ENCODE measurements at regions not wholly inside any gene's neighbourhood (a gene's known extent, or its start where the extent isn't known, plus 50 kb on each side); places are given as distances from the start of the nearest gene placed in this dataset.
"Not testable (repeated sequence)": the region's sequence is repeated elsewhere in the genome, so short reads cannot be mapped to it uniquely, and the experiment has no call there.

- 85 to 94% methylated on average over 1 of the region's 1 CpG for WGBS, 2 donors
- peaks cover 0 to 13% (median 5%) of the 10 kb centered on the region in 3 donors for H3K27me3 ChIP-seq (ENCODE audit: control insufficient read depth in 3 of 3, insufficient read depth in 3 of 3, low read length in 2 of 3)
- no peak for TF ChIP-seq CTCF (IDR thresholded peaks at IDR 0.05; ENCODE audit: control extremely low read depth, extremely low read depth)
- DNase-seq (no peak), ATAC-seq (ENCODE audit: insufficient read depth, low FRiP score) (no peak)
- H3K9me3 ChIP-seq (ENCODE audit: control insufficient read depth in 4 of 4, insufficient read depth in 3 of 4, low read length in 3 of 4): peaks cover 0 to 9% (median 0%) of the 10 kb centered on the region in 4 donors
- no peaks in the 10 kb centered on the region for H3K36me3 ChIP-seq (ENCODE audit: control insufficient read depth in 4 of 4, insufficient read depth in 4 of 4, low read length in 4 of 4)
- no peaks in the 10 kb centered on the region for H3K4me1 ChIP-seq (ENCODE audit: control insufficient read depth in 5 of 5, insufficient read depth in 5 of 5, low read length in 5 of 5)
- no peak overlapping the region for H3K27ac ChIP-seq (ENCODE audit: low read depth in 1 of 2, low read length in 1 of 2)
- no peak overlapping the region for H3K4me3 ChIP-seq
- H3K9ac ChIP-seq (ENCODE audit: insufficient read depth in 1 of 2, low read length in 2 of 2): no peak overlapping the region
These were observed 211.7 kb upstream of the IRS2 start for GRCh38 chr13:109998037-109998436.

- not testable (repeated sequence) for H3K27ac ChIP-seq (ENCODE audit: low read depth in 1 of 2, low read length in 1 of 2); H3K36me3 ChIP-seq (ENCODE audit: control insufficient read depth in 4 of 4, insufficient read depth in 4 of 4, low read length in 4 of 4); DNase-seq; H3K4me1 ChIP-seq (ENCODE audit: control insufficient read depth in 5 of 5, insufficient read depth in 5 of 5, low read length in 5 of 5); H3K9me3 ChIP-seq (ENCODE audit: control insufficient read depth in 4 of 4, insufficient read depth in 3 of 4, low read length in 3 of 4); H3K4me3 ChIP-seq; ATAC-seq (ENCODE audit: insufficient read depth, low FRiP score); H3K9ac ChIP-seq (ENCODE audit: insufficient read depth in 1 of 2, low read length in 2 of 2)
- peaks cover 0 to 13% (median 5%) of the 10 kb centered on the region in 3 donors for H3K27me3 ChIP-seq (ENCODE audit: control insufficient read depth in 3 of 3, insufficient read depth in 3 of 3, low read length in 2 of 3)
- 83 to 92% methylated on average over 5 of the region's 5 CpGs for WGBS, 2 donors
These were observed 210.7 kb upstream of the IRS2 start for GRCh38 chr13:109997056-109997595.

GRCh38 chr13:109996404-109996960 is 210.1 kb upstream of the IRS2 start:
- H3K27ac ChIP-seq (ENCODE audit: low read depth in 1 of 2, low read length in 1 of 2): no peak overlapping the region
- peaks cover 0 to 9% (median 0%) of the 10 kb centered on the region in 4 donors for H3K9me3 ChIP-seq (ENCODE audit: control insufficient read depth in 4 of 4, insufficient read depth in 3 of 4, low read length in 3 of 4)
- 87 to 91% methylated on average over 10 of the region's 10 CpGs for WGBS, 2 donors
- H3K36me3 ChIP-seq (ENCODE audit: control insufficient read depth in 4 of 4, insufficient read depth in 4 of 4, low read length in 4 of 4): no peaks in the 10 kb centered on the region
- H3K4me3 ChIP-seq: no peak overlapping the region
- H3K9ac ChIP-seq (ENCODE audit: insufficient read depth in 1 of 2, low read length in 2 of 2): no peak overlapping the region
- no peak for TF ChIP-seq CTCF (IDR thresholded peaks at IDR 0.05; ENCODE audit: control extremely low read depth, extremely low read depth)
- no peaks in the 10 kb centered on the region for H3K4me1 ChIP-seq (ENCODE audit: control insufficient read depth in 5 of 5, insufficient read depth in 5 of 5, low read length in 5 of 5)
- DNase-seq: no peak
- peaks cover 0 to 12% (median 2%) of the 10 kb centered on the region in 3 donors for H3K27me3 ChIP-seq (ENCODE audit: control insufficient read depth in 3 of 3, insufficient read depth in 3 of 3, low read length in 2 of 3)
- no peak for ATAC-seq (ENCODE audit: insufficient read depth, low FRiP score)

DNA sequence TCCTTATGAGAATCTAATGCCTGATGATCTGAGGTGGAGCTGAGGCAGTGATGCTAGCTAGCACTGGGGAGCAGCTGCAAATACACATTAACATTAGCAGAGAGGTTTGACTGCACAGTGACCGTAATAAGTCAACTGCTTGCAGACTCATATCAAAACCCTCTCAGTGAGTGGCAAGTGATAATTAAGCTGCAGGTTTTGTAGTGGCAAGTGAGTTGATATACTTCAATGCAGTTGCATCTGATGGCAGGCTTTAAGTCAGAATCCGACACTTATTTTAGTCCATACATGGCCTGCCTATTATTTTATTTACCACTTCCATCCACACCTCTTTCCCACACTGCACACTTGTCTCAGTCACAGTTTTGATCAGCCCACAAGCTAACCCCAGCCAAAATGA is 209.2 kb upstream of the IRS2 start:
- H3K27ac ChIP-seq (ENCODE audit: low read depth in 1 of 2, low read length in 1 of 2): no peak overlapping the region
- H3K36me3 ChIP-seq (ENCODE audit: control insufficient read depth in 4 of 4, insufficient read depth in 4 of 4, low read length in 4 of 4): no peaks in the 10 kb centered on the region
- DNase-seq (no peak), ATAC-seq (ENCODE audit: insufficient read depth, low FRiP score) (no peak)
- no peaks in the 10 kb centered on the region for H3K4me1 ChIP-seq (ENCODE audit: control insufficient read depth in 5 of 5, insufficient read depth in 5 of 5, low read length in 5 of 5)
- peaks cover 0 to 6% (median 2%) of the 10 kb centered on the region in 3 donors for H3K27me3 ChIP-seq (ENCODE audit: control insufficient read depth in 3 of 3, insufficient read depth in 3 of 3, low read length in 2 of 3)
- no peak for TF ChIP-seq CTCF (IDR thresholded peaks at IDR 0.05; ENCODE audit: control extremely low read depth, extremely low read depth)
- 86 to 88% methylated on average over 2 of the region's 2 CpGs for WGBS, 2 donors
- no peak overlapping the region for H3K4me3 ChIP-seq
- H3K9ac ChIP-seq (ENCODE audit: insufficient read depth in 1 of 2, low read length in 2 of 2): no peak overlapping the region
- H3K9me3 ChIP-seq (ENCODE audit: control insufficient read depth in 4 of 4, insufficient read depth in 3 of 4, low read length in 3 of 4): peaks cover 0 to 9% (median 0%) of the 10 kb centered on the region in 4 donors
